Smooth muscle cell (in vitro differentiated cells): ENCODE measurements at regions not wholly inside any gene's neighbourhood (a gene's known extent, or its start where the extent isn't known, plus 50 kb on each side); places are given as distances from the start of the nearest gene placed in this dataset.

ENCODE experiments used
- DNase-seq: peaks from one replicate; lab custom pipeline; 2025; ENCODE audit not compliant: unreplicated experiment; lab: John Stamatoyannopoulos, UW
- H2AFZ ChIP-seq: fragments of 200-600 bp; sonication (generic); 2 replicates; pipeline ENCODE4 v1.6.0; 2016; ENCODE audit warnings: antibody characterized with exemption, low read depth, mild to moderate bottlenecking
- H3F3A ChIP-seq: fragments of 200-600 bp; sonication (generic); 2 replicates; pipeline ENCODE4 v1.6.0; 2017; ENCODE audit warnings: antibody characterized with exemption, low read depth
- H3K27ac ChIP-seq: fragments of 200-600 bp; sonication (generic); 2 replicates; pipeline ENCODE4 v1.5.1; 2016; ENCODE audit warnings: low read depth, mild to moderate bottlenecking
- H3K27me3 ChIP-seq: fragments of 200-600 bp; sonication (generic); 2 replicates; pipeline ENCODE4 v1.6.1; 2016; ENCODE audit warnings: low read depth, mild to moderate bottlenecking
- H3K36me3 ChIP-seq: fragments of 200-600 bp; sonication (generic); 2 replicates; pipeline ENCODE4 v1.5.1; 2016; ENCODE audit warnings: low read depth
- H3K4me1 ChIP-seq: fragments of 200-600 bp; sonication (generic); 2 replicates; pipeline ENCODE4 v1.5.1; 2016; ENCODE audit warnings: low read depth
- H3K4me2 ChIP-seq: fragments of 200-600 bp; sonication (generic); 2 replicates; pipeline ENCODE4 v1.6.0; 2016; ENCODE audit warnings: mild to moderate bottlenecking
- H3K4me3 ChIP-seq: fragments of 200-600 bp; sonication (generic); 2 replicates; pipeline ENCODE4 v1.5.1; 2016; ENCODE audit warnings: mild to moderate bottlenecking
- H3K79me2 ChIP-seq: fragments of 200-600 bp; sonication (generic); 2 replicates; pipeline ENCODE4 v1.6.0; 2016; ENCODE audit warnings: low read depth, mild to moderate bottlenecking
- H3K9ac ChIP-seq: fragments of 200-600 bp; sonication (generic); 2 replicates; pipeline ENCODE4 v1.6.0; 2016; ENCODE audit warnings: low read depth
- H3K9me3 ChIP-seq: fragments of 200-600 bp; sonication (generic); replicated peaks from 2 replicates; pipeline ENCODE4 v1.5.1; 2016; ENCODE audit warnings: low read depth
- H4K20me1 ChIP-seq: fragments of 200-600 bp; sonication (generic); 2 replicates; pipeline ENCODE4 v1.6.0; 2016; ENCODE audit warnings: low read depth
- WGBS: methylation state at CpG from one replicate; pipeline ENCODE4 v1.1.7; 2016; ENCODE audit warnings: low lambda C conversion rate; 5-methylcytosine and 5-hydroxymethylcytosine counted together
- TF ChIP-seq, protein P1 (sequence below): fragments of 200-600 bp; sonication (generic); IDR thresholded peaks from 2 replicates; pipeline ENCODE4 v1.5.1; 2017; ENCODE audit warnings: borderline replicate concordance, mild to moderate bottlenecking, antibody characterized with exemption; ENCODE audit not compliant: insufficient read depth, poor library complexity, severe bottlenecking

DNA sequence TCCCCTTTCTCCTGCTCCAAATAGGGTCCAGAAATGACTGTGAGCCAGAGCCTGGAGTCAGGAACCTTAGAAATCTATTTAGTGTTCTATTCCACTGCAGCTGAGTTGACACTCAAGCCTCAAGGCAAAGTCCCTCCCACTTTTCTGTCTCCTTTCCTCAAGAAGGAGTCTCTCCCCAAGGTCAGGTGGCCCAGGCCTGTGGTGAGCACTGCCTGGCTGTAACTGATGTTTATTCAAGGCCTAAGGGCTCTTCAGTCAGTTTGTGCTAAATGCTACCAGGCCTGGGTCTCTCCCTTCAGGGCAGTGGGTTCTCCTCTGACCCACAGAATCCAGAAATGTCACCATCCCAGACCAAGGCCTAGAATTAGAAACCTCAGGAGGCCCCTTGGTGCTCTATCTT, 1042.9 kb upstream of the EPHA7 start:
- no peaks in the 10 kb centered on the region for H4K20me1 ChIP-seq
- no peaks in the 10 kb centered on the region for H3K79me2 ChIP-seq
- no peak overlapping the region for H2AFZ ChIP-seq
- no peak overlapping the region for H3K27ac ChIP-seq
- no peaks in the 10 kb centered on the region for H3K4me1 ChIP-seq
- H3K4me3 ChIP-seq = no peak overlapping the region
- H3K36me3 ChIP-seq = no peaks in the 10 kb centered on the region
- H3K9me3 ChIP-seq = no peaks in the 10 kb centered on the region
- no peak overlapping the region for H3K9ac ChIP-seq
- no peak for DNase-seq
- no peaks in the 10 kb centered on the region for H3F3A ChIP-seq
- H3K27me3 ChIP-seq = no peaks in the 10 kb centered on the region
- TF ChIP-seq, protein P1, sequence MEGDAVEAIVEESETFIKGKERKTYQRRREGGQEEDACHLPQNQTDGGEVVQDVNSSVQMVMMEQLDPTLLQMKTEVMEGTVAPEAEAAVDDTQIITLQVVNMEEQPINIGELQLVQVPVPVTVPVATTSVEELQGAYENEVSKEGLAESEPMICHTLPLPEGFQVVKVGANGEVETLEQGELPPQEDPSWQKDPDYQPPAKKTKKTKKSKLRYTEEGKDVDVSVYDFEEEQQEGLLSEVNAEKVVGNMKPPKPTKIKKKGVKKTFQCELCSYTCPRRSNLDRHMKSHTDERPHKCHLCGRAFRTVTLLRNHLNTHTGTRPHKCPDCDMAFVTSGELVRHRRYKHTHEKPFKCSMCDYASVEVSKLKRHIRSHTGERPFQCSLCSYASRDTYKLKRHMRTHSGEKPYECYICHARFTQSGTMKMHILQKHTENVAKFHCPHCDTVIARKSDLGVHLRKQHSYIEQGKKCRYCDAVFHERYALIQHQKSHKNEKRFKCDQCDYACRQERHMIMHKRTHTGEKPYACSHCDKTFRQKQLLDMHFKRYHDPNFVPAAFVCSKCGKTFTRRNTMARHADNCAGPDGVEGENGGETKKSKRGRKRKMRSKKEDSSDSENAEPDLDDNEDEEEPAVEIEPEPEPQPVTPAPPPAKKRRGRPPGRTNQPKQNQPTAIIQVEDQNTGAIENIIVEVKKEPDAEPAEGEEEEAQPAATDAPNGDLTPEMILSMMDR = no peak
- H3K4me2 ChIP-seq = no peak overlapping the region

DNA sequence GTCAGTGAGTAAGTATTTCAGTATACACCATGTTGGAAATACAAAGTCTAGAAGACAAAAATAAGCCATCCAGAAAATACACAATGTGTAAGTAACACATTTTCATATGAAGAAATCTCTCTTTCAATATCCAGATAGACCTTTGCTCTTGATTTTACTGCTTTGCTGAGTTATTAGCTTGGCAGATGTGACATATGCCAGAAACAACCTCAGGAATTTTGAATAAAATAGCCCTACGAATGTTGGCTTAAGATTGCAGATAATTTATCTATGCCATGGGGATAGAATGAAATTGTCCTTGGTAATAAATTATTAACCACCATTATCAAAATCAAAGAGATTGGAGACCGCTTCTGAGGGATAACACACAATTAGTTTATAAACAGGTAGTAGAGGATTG, 1036.9 kb upstream of the EPHA7 start:
- H3K36me3 ChIP-seq = no peaks in the 10 kb centered on the region
- H3K27ac ChIP-seq = no peak overlapping the region
- H3K79me2 ChIP-seq = no peaks in the 10 kb centered on the region
- TF ChIP-seq, protein P1 = no peak
- no peaks in the 10 kb centered on the region for H3K9me3 ChIP-seq
- H3K4me3 ChIP-seq = no peak overlapping the region
- H2AFZ ChIP-seq = no peak overlapping the region
- WGBS = 59% methylated on average over 2 of the region's 2 CpGs
- H4K20me1 ChIP-seq = no peaks in the 10 kb centered on the region
- no peaks in the 10 kb centered on the region for H3K27me3 ChIP-seq
- H3K4me1 ChIP-seq = no peaks in the 10 kb centered on the region
- no peak overlapping the region for H3K9ac ChIP-seq
- H3F3A ChIP-seq = no peaks in the 10 kb centered on the region
- DNase-seq = no peak
- no peak overlapping the region for H3K4me2 ChIP-seq

DNA sequence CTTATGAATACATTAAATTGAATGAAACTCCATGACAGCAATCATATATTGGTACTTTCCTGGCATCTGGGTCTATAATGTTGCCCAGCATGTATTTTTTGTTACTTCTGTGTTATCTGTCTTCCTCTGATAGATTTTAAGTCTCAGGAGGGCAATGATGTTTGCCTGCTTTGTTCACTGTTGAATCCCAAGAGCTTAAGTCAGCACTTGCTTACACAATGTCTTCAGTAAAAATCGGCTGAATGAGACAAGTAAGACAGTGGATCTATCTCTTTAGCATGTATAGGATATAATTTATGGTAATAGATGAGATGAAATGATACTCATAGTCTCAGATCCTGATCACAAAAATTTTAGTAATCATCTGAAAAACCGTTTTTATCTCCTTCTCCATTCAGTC, 1034.9 kb upstream of the EPHA7 start:
- Histone ChIP-seq H4K20me1 (no peaks in the 10 kb centered on the region), H3K79me2 (no peaks in the 10 kb centered on the region), H3K4me1 (no peaks in the 10 kb centered on the region), H2AFZ (no peak overlapping the region), H3K27me3 (no peaks in the 10 kb centered on the region), H3F3A (no peaks in the 10 kb centered on the region), H3K4me2 (no peak overlapping the region), H3K9ac (no peak overlapping the region), H3K4me3 (no peak overlapping the region), H3K36me3 (no peaks in the 10 kb centered on the region), H3K9me3 (no peaks in the 10 kb centered on the region), H3K27ac (no peak overlapping the region)
- no peak for DNase-seq
- TF ChIP-seq, protein P1 = no peak
- 50% methylated on average over 2 of the region's 2 CpGs for WGBS

DNA sequence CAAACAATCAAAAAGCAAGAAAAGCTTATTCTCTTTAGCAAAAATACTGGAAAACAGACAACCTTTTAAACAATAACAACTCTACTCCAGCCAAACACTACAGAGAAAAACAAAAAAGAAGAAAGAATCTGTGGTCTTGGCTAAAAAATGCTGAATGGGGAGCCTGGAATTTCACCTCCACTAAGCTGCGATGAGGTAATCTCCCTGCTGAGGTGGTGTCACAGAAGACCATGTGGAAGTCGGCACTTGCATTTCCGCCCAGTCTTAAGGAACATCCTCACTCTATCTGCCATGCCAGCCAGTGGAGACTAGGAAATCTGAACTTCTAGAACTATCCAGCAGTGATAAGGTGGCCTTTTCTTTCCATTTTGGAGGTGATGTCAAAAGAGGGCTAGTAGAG, 1026.8 kb upstream of the EPHA7 start:
- Histone ChIP-seq H3K4me2 (no peak overlapping the region), H3K36me3 (no peaks in the 10 kb centered on the region), H3F3A (no peaks in the 10 kb centered on the region), H3K4me1 (no peaks in the 10 kb centered on the region), H4K20me1 (no peaks in the 10 kb centered on the region), H3K79me2 (no peaks in the 10 kb centered on the region), H3K27ac (no peak overlapping the region), H3K27me3 (no peaks in the 10 kb centered on the region), H2AFZ (no peak overlapping the region), H3K9me3 (no peaks in the 10 kb centered on the region), H3K4me3 (no peak overlapping the region), H3K9ac (no peak overlapping the region)
- 73% methylated on average over 3 of the region's 3 CpGs for WGBS
- TF ChIP-seq, protein P1 = no peak
- DNase-seq = no peak
